WTC11 (cell line): ENCODE measurements at regions not wholly inside any gene's neighbourhood (a gene's known extent, or its start where the extent isn't known, plus 50 kb on each side); places are given as distances from the start of the nearest gene placed in this dataset.

ENCODE experiments used
- ATAC-seq: fragments of 200-7000 bp; cut with Tn5 transposase; 2 replicates; pipeline ENCODE4 v1.10.0; 2021; ENCODE audit warnings: mild to moderate bottlenecking, moderate library complexity
- CTCF ChIA-PET: fragments of 300-600 bp; sonication (Branson Sonifier 250); formaldehyde crosslinking; loops from one replicate; lab custom pipeline; 2021; ENCODE audit warnings: antibody characterized with exemption; lab: Charles Lee
- POLR2A ChIA-PET: fragments of 350-600 bp; sonication (Branson Sonifier 250); formaldehyde crosslinking; loops from one replicate; lab custom pipeline; 2021; ENCODE audit warnings: antibody characterized with exemption; lab: Charles Lee
- DNase-seq: peaks from one replicate; pipeline ENCODE4 v3.0.0; 2021; ENCODE audit warnings: low spot score
- H3K27ac Mint-ChIP-seq: 2 replicates; pipeline ENCODE4 v1.8.0; 2021; ENCODE audit warnings: mixed read lengths
- H3K27me3 Mint-ChIP-seq: 2 replicates; pipeline ENCODE4 v1.8.0; 2021; ENCODE audit warnings: low read depth, mild to moderate bottlenecking, moderate library complexity, mixed read lengths
- H3K36me3 Mint-ChIP-seq: 2 replicates; pipeline ENCODE4 v1.8.0; 2021; ENCODE audit warnings: mixed read lengths
- H3K4me1 Mint-ChIP-seq: 2 replicates; pipeline ENCODE4 v1.8.0; 2022; ENCODE audit warnings: mixed read lengths
- H3K4me3 Mint-ChIP-seq: 2 replicates; pipeline ENCODE4 v1.8.0; 2021; ENCODE audit warnings: mild to moderate bottlenecking, moderate library complexity, mixed read lengths
- H3K9me3 Mint-ChIP-seq: 2 replicates; pipeline ENCODE4 v1.8.0; 2021; ENCODE audit warnings: mixed read lengths
- CBFB ChIP-seq: sonication (generic); formaldehyde crosslinking; IDR thresholded peaks from 2 replicates; pipeline ENCODE4 v1.8.1; 2022; ENCODE audit warnings: mild to moderate bottlenecking, low read depth, missing genetic modification reagents
- ELF4 ChIP-seq: sonication (generic); formaldehyde crosslinking; IDR thresholded peaks from 2 replicates; pipeline ENCODE4 v1.8.1; 2022; ENCODE audit warnings: low read depth, mild to moderate bottlenecking, moderate library complexity, missing genetic modification reagents
- FOXP1 ChIP-seq: sonication (generic); formaldehyde crosslinking; IDR thresholded peaks from 2 replicates; pipeline ENCODE4 v1.8.0; 2022; ENCODE audit warnings: missing genetic modification reagents, mild to moderate bottlenecking, moderate library complexity, borderline replicate concordance
- GABPB1 ChIP-seq: sonication (generic); formaldehyde crosslinking; IDR thresholded peaks from 2 replicates; pipeline ENCODE4 v1.8.1; 2023; ENCODE audit warnings: mild to moderate bottlenecking, missing genetic modification reagents
- JUN ChIP-seq: sonication (generic); formaldehyde crosslinking; IDR thresholded peaks from 2 replicates; pipeline ENCODE4 v1.8.0; 2023; ENCODE audit warnings: mild to moderate bottlenecking, missing genetic modification reagents
- OVOL2 ChIP-seq: fragments of 250-450 bp; sonication (Bioruptor Pico); IDR thresholded peaks from 2 replicates; pipeline ENCODE4 v1.9.0; 2021; ENCODE audit warnings: mild to moderate bottlenecking, borderline replicate concordance
- RORB ChIP-seq: fragments of 250-450 bp; sonication (Bioruptor Pico); IDR thresholded peaks from 2 replicates; pipeline ENCODE4 v1.9.0; 2021; ENCODE audit warnings: mild to moderate bottlenecking
- ZBTB21 ChIP-seq: sonication (generic); formaldehyde crosslinking; IDR thresholded peaks from 2 replicates; pipeline ENCODE4 v1.8.1; 2023; ENCODE audit warnings: mild to moderate bottlenecking, missing genetic modification reagents, borderline replicate concordance
- ZNF138 ChIP-seq: sonication (generic); formaldehyde crosslinking; conservative IDR thresholded peaks from 2 replicates; pipeline ENCODE4 v1.8.1; 2022; ENCODE audit warnings: mild to moderate bottlenecking, moderate library complexity, missing genetic modification reagents
- TF ChIP-seq, protein P1 (sequence below): fragments of 250-450 bp; sonication (Bioruptor Pico); IDR thresholded peaks from 2 replicates; pipeline ENCODE4 v1.9.0; 2021; ENCODE audit warnings: mild to moderate bottlenecking, borderline replicate concordance
- TF ChIP-seq, protein P2 (sequence below): sonication (generic); formaldehyde crosslinking; IDR thresholded peaks from 2 replicates; pipeline ENCODE4 v1.8.1; 2023; ENCODE audit warnings: mild to moderate bottlenecking, missing genetic modification reagents
- TF ChIP-seq, protein P3 (sequence below): sonication (generic); formaldehyde crosslinking; IDR thresholded peaks from 2 replicates; pipeline ENCODE4 v1.8.1; 2022; ENCODE audit warnings: low read depth, missing genetic modification reagents, borderline replicate concordance
- TF ChIP-seq, protein P4 (sequence below): sonication (generic); formaldehyde crosslinking; IDR thresholded peaks from 2 replicates; pipeline ENCODE4 v1.8.1; 2023; ENCODE audit warnings: mild to moderate bottlenecking, missing genetic modification reagents, borderline replicate concordance
- TF ChIP-seq, protein P5 (sequence below): fragments of 250-450 bp; sonication (Bioruptor Pico); IDR thresholded peaks from 2 replicates; pipeline ENCODE4 v2.1.2; 2022; ENCODE audit warnings: mild to moderate bottlenecking, moderate library complexity
- TF ChIP-seq, protein P6 (sequence below): sonication (generic); formaldehyde crosslinking; IDR thresholded peaks from 2 replicates; pipeline ENCODE4 v1.8.1; 2022; ENCODE audit warnings: mild to moderate bottlenecking, moderate library complexity, missing genetic modification reagents

DNA sequence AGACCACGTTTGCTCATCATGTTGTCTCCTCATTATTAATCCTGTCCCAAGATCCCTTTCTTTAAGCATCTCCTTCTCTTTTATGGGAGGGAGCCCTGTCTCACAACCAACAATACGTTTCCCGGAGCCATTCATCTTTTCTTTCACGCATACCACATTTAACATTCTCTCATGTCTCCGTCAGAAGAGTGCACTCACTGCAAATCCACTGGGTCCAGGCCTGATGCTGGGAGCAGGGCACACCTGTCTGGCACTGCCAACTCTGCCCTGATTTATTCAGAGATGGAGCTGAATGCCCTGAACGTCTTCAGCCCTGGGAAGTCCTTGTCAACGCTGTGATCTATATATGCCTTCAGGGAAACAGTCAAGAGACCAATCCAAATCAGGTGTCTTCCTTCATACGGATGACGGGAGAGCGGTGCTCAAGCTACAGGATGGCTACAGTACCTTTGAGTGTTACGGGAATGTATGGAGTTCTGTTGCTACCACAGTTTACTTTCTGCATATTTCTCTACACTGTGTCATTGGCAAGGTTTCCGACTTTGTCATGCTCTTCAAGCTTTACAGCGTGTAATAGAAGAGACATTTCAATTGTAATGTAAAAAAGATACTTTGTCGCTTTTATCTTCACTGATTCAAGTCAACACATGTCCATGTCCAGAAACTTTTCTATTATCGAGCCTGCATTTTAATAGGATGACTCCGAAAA is 140.4 kb upstream of the SLITRK2 start (continued):
- TF ChIP-seq, protein P1, sequence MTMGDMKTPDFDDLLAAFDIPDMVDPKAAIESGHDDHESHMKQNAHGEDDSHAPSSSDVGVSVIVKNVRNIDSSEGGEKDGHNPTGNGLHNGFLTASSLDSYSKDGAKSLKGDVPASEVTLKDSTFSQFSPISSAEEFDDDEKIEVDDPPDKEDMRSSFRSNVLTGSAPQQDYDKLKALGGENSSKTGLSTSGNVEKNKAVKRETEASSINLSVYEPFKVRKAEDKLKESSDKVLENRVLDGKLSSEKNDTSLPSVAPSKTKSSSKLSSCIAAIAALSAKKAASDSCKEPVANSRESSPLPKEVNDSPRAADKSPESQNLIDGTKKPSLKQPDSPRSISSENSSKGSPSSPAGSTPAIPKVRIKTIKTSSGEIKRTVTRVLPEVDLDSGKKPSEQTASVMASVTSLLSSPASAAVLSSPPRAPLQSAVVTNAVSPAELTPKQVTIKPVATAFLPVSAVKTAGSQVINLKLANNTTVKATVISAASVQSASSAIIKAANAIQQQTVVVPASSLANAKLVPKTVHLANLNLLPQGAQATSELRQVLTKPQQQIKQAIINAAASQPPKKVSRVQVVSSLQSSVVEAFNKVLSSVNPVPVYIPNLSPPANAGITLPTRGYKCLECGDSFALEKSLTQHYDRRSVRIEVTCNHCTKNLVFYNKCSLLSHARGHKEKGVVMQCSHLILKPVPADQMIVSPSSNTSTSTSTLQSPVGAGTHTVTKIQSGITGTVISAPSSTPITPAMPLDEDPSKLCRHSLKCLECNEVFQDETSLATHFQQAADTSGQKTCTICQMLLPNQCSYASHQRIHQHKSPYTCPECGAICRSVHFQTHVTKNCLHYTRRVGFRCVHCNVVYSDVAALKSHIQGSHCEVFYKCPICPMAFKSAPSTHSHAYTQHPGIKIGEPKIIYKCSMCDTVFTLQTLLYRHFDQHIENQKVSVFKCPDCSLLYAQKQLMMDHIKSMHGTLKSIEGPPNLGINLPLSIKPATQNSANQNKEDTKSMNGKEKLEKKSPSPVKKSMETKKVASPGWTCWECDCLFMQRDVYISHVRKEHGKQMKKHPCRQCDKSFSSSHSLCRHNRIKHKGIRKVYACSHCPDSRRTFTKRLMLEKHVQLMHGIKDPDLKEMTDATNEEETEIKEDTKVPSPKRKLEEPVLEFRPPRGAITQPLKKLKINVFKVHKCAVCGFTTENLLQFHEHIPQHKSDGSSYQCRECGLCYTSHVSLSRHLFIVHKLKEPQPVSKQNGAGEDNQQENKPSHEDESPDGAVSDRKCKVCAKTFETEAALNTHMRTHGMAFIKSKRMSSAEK (CRISPR knock-in tag), result no peak
- TF ChIP-seq, all 79 proteins: peak for 0

DNA sequence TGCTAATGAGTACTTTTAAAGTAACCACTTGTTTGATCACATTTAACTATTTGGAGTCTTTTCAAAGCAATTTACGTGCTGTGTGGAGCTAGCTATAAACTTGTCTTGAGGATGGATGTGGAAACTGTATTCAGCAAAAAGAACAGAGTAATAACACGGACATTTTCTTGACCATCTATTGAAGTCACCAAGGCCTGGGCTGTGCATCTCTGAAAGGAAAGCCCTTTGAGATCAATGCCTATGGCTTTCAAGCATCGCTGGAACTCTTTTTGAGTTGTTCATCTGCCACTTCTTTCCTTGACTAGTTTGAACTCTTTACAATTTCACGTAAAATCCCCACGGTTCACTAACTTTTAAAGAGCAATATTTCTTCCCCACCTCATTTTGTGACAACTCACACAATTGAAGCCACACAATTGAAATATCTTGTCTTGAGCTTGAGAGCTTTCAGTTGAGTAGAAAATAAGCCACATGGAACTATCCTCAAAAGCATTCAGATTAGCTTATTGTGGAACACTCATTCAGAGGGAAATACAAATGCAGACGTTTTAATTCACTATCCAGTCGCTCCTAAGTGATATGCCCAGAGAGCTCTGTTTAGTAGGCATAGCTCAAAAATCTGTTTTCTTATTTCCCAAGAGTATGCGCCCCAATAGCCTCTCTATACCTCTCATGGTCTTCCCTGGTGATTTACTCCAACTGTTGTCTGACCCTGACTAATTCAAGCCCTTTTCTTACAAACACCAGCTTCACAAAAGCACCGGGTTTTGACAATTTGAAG is 134.9 kb upstream of the SLITRK2 start:
- H3K9me3 Mint-ChIP-seq, result peaks cover 57% of the 10 kb centered on the region
- no peak overlapping the region for H3K4me3 Mint-ChIP-seq
- ChIA-PET POLR2A (no interaction called here), CTCF (no interaction called here)
- peaks cover 34% of the 10 kb centered on the region for H3K36me3 Mint-ChIP-seq
- TF ChIP-seq ZNF138 (no peak), CBFB (no peak), ELF4 (no peak), FOXP1 (CRISPR knock-in tag) (no peak), JUN (CRISPR knock-in tag) (no peak), ZBTB21 (no peak), RORB (CRISPR knock-in tag) (no peak), GABPB1 (CRISPR knock-in tag) (no peak), OVOL2 (no peak)
- TF ChIP-seq, protein P2, sequence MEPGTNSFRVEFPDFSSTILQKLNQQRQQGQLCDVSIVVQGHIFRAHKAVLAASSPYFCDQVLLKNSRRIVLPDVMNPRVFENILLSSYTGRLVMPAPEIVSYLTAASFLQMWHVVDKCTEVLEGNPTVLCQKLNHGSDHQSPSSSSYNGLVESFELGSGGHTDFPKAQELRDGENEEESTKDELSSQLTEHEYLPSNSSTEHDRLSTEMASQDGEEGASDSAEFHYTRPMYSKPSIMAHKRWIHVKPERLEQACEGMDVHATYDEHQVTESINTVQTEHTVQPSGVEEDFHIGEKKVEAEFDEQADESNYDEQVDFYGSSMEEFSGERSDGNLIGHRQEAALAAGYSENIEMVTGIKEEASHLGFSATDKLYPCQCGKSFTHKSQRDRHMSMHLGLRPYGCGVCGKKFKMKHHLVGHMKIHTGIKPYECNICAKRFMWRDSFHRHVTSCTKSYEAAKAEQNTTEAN (CRISPR knock-in tag), result no peak
- TF ChIP-seq, protein P3, sequence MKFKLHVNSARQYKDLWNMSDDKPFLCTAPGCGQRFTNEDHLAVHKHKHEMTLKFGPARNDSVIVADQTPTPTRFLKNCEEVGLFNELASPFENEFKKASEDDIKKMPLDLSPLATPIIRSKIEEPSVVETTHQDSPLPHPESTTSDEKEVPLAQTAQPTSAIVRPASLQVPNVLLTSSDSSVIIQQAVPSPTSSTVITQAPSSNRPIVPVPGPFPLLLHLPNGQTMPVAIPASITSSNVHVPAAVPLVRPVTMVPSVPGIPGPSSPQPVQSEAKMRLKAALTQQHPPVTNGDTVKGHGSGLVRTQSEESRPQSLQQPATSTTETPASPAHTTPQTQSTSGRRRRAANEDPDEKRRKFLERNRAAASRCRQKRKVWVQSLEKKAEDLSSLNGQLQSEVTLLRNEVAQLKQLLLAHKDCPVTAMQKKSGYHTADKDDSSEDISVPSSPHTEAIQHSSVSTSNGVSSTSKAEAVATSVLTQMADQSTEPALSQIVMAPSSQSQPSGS (CRISPR knock-in tag), result no peak
- TF ChIP-seq, protein P4, sequence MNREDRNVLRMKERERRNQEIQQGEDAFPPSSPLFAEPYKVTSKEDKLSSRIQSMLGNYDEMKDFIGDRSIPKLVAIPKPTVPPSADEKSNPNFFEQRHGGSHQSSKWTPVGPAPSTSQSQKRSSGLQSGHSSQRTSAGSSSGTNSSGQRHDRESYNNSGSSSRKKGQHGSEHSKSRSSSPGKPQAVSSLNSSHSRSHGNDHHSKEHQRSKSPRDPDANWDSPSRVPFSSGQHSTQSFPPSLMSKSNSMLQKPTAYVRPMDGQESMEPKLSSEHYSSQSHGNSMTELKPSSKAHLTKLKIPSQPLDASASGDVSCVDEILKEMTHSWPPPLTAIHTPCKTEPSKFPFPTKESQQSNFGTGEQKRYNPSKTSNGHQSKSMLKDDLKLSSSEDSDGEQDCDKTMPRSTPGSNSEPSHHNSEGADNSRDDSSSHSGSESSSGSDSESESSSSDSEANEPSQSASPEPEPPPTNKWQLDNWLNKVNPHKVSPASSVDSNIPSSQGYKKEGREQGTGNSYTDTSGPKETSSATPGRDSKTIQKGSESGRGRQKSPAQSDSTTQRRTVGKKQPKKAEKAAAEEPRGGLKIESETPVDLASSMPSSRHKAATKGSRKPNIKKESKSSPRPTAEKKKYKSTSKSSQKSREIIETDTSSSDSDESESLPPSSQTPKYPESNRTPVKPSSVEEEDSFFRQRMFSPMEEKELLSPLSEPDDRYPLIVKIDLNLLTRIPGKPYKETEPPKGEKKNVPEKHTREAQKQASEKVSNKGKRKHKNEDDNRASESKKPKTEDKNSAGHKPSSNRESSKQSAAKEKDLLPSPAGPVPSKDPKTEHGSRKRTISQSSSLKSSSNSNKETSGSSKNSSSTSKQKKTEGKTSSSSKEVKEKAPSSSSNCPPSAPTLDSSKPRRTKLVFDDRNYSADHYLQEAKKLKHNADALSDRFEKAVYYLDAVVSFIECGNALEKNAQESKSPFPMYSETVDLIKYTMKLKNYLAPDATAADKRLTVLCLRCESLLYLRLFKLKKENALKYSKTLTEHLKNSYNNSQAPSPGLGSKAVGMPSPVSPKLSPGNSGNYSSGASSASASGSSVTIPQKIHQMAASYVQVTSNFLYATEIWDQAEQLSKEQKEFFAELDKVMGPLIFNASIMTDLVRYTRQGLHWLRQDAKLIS (CRISPR knock-in tag), result no peak
- TF ChIP-seq, protein P5, sequence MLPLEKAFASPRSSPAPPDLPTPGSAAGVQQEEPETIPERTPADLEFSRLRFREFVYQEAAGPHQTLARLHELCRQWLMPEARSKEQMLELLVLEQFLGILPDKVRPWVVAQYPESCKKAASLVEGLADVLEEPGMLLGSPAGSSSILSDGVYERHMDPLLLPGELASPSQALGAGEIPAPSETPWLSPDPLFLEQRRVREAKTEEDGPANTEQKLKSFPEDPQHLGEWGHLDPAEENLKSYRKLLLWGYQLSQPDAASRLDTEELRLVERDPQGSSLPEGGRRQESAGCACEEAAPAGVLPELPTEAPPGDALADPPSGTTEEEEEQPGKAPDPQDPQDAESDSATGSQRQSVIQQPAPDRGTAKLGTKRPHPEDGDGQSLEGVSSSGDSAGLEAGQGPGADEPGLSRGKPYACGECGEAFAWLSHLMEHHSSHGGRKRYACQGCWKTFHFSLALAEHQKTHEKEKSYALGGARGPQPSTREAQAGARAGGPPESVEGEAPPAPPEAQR (CRISPR knock-in tag), result no peak
- TF ChIP-seq, protein P6, sequence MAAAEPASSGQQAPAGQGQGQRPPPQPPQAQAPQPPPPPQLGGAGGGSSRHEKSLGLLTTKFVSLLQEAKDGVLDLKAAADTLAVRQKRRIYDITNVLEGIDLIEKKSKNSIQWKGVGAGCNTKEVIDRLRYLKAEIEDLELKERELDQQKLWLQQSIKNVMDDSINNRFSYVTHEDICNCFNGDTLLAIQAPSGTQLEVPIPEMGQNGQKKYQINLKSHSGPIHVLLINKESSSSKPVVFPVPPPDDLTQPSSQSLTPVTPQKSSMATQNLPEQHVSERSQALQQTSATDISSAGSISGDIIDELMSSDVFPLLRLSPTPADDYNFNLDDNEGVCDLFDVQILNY (CRISPR knock-in tag), result no peak
- TF ChIP-seq, protein P1 (CRISPR knock-in tag), result no peak
- no peak for DNase-seq
- no peaks in the 10 kb centered on the region for H3K4me1 Mint-ChIP-seq
- ATAC-seq, result no peak
- peaks cover 4% of the 10 kb centered on the region; the same call in 1 of the 2 replicates for H3K27me3 Mint-ChIP-seq
- H3K27ac Mint-ChIP-seq, result no peak overlapping the region
